ENCODE measurements at regions not wholly inside any gene's neighbourhood (a gene's known extent, or its start where the extent isn't known, plus 50 kb on each side); places are given as distances from the start of the nearest gene placed in this dataset.
"Not testable (repeated sequence)": the region's sequence is repeated elsewhere in the genome, so short reads cannot be mapped to it uniquely, and the experiment has no call there.

- DNase-seq: no peak
- H3K4me3 Mint-ChIP-seq: no peak overlapping the region
- no peak overlapping the region for H3K27ac Mint-ChIP-seq
- no peaks in the 10 kb centered on the region for H3K4me1 Mint-ChIP-seq
- no peak for TF ChIP-seq CTCF (IDR thresholded peaks at IDR 0.05)
- no peaks in the 10 kb centered on the region for H3K36me3 Mint-ChIP-seq (ENCODE audit: low read depth)
- H3K9me3 Mint-ChIP-seq: peaks cover 4% of the 10 kb centered on the region
- H3K27me3 Mint-ChIP-seq (ENCODE audit: low read depth, poor library complexity): peaks cover 35% of the 10 kb centered on the region
Measured at GRCh38 chr2:242017086-242017485, 147.6 kb downstream of the RTP5 start.

- H3K9me3 Mint-ChIP-seq: peaks cover 14% of the 10 kb centered on the region
- H3K36me3 Mint-ChIP-seq (ENCODE audit: low read depth); H3K4me3 Mint-ChIP-seq; DNase-seq; H3K4me1 Mint-ChIP-seq; H3K27ac Mint-ChIP-seq: not testable (repeated sequence)
- H3K27me3 Mint-ChIP-seq (ENCODE audit: low read depth, poor library complexity): peaks cover 48% of the 10 kb centered on the region
Measured at GRCh38 chr2:242018416-242018815, 148.9 kb downstream of the RTP5 start.

- peaks cover 24% of the 10 kb centered on the region for H3K9me3 Mint-ChIP-seq
- H3K4me3 Mint-ChIP-seq: no peak overlapping the region
- no peaks in the 10 kb centered on the region for H3K36me3 Mint-ChIP-seq (ENCODE audit: low read depth)
- H3K4me1 Mint-ChIP-seq: no peaks in the 10 kb centered on the region
- no peak for DNase-seq
- H3K27me3 Mint-ChIP-seq (ENCODE audit: low read depth, poor library complexity): peaks cover 45% of the 10 kb centered on the region
- no peak for TF ChIP-seq CTCF (IDR thresholded peaks at IDR 0.05)
- no peak overlapping the region for H3K27ac Mint-ChIP-seq
Measured at GRCh38 chr2:242019344-242019743, 149.8 kb downstream of the RTP5 start.

GRCh38 chr2:242020196-242021004 is 150.9 kb downstream of the RTP5 start:
- no peaks in the 10 kb centered on the region for H3K36me3 Mint-ChIP-seq (ENCODE audit: low read depth)
- peaks cover 50% of the 10 kb centered on the region for H3K27me3 Mint-ChIP-seq (ENCODE audit: low read depth, poor library complexity)
- no peak overlapping the region for H3K27ac Mint-ChIP-seq
- no peak for TF ChIP-seq CTCF (IDR thresholded peaks at IDR 0.05)
- H3K9me3 Mint-ChIP-seq: peaks cover 34% of the 10 kb centered on the region
- DNase-seq: no peak
- no peaks in the 10 kb centered on the region for H3K4me1 Mint-ChIP-seq
- no peak overlapping the region for H3K4me3 Mint-ChIP-seq

GRCh38 chr2:242022550-242023290 is 153.2 kb downstream of the RTP5 start:
- TF ChIP-seq CTCF (IDR thresholded peaks at IDR 0.05): no peak
- peaks cover 35% of the 10 kb centered on the region for H3K9me3 Mint-ChIP-seq
- no peaks in the 10 kb centered on the region for H3K4me1 Mint-ChIP-seq
- H3K36me3 Mint-ChIP-seq (ENCODE audit: low read depth): no peaks in the 10 kb centered on the region
- DNase-seq: no peak
- H3K4me3 Mint-ChIP-seq: no peak overlapping the region
- no peak overlapping the region for H3K27ac Mint-ChIP-seq
- H3K27me3 Mint-ChIP-seq (ENCODE audit: low read depth, poor library complexity): peaks cover 50% of the 10 kb centered on the region

GRCh38 chr2:242024751-242025355 is 155.3 kb downstream of the RTP5 start:
- Mint-ChIP-seq H3K4me1 (no peaks in the 10 kb centered on the region), H3K27me3 (ENCODE audit: low read depth, poor library complexity) (peaks cover 55% of the 10 kb centered on the region), H3K9me3 (peaks cover 35% of the 10 kb centered on the region), H3K36me3 (ENCODE audit: low read depth) (no peaks in the 10 kb centered on the region), H3K27ac (no peak overlapping the region), H3K4me3 (no peak overlapping the region)
- no peak for TF ChIP-seq CTCF (IDR thresholded peaks at IDR 0.05)
- DNase-seq: no peak

Data from nephron progenitor cell (in vitro differentiated cells).